ENCODE measurements at regions not wholly inside any gene's neighbourhood (a gene's known extent, or its start where the extent isn't known, plus 50 kb on each side); places are given as distances from the start of the nearest gene placed in this dataset.

GRCh38 chr6:2543321-2543720 lies 207.4 kb downstream of the MYLK4 start:
- no peaks in the 10 kb centered on the region for H3K36me3 ChIP-seq
- no peak overlapping the region for H3K4me3 ChIP-seq
- H3K9me3 ChIP-seq: no peaks in the 10 kb centered on the region
- WGBS, 2 donors (ENCODE audit: low coverage in 1 of 2): 78 to 90% methylated on average over 2 of the region's 2 CpGs
- H3K27ac ChIP-seq: no peak overlapping the region
- TF ChIP-seq POLR2A (IDR thresholded peaks at IDR 0.05) (no peak), POLR2AphosphoS5 (IDR thresholded peaks at IDR 0.05) (no peak), EP300 (IDR thresholded peaks at IDR 0.05) (no peak)
- TF ChIP-seq, protein P1, sequence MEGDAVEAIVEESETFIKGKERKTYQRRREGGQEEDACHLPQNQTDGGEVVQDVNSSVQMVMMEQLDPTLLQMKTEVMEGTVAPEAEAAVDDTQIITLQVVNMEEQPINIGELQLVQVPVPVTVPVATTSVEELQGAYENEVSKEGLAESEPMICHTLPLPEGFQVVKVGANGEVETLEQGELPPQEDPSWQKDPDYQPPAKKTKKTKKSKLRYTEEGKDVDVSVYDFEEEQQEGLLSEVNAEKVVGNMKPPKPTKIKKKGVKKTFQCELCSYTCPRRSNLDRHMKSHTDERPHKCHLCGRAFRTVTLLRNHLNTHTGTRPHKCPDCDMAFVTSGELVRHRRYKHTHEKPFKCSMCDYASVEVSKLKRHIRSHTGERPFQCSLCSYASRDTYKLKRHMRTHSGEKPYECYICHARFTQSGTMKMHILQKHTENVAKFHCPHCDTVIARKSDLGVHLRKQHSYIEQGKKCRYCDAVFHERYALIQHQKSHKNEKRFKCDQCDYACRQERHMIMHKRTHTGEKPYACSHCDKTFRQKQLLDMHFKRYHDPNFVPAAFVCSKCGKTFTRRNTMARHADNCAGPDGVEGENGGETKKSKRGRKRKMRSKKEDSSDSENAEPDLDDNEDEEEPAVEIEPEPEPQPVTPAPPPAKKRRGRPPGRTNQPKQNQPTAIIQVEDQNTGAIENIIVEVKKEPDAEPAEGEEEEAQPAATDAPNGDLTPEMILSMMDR (IDR thresholded peaks at IDR 0.05): no peak
- no peaks in the 10 kb centered on the region for H3K4me1 ChIP-seq
- H3K27me3 ChIP-seq: no peaks in the 10 kb centered on the region
- ATAC-seq: no peak

DNA sequence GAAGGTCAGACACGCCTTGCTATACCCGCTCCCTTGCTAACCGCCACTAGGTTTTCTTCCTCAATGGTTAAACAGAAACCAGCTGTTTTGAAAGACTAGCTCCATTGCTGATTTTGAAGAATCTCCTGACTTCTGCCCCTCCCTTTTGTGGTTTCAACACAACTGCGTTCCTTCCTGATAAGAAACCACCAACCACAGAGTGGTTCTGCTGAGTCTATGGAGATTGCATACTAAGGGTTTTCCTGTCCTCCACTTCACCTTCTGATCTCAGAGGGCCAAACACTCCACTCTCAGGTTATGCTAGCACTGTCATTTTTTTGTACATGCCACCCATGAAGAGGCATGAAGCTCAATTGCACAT lies 207.9 kb downstream of the MYLK4 start:
- WGBS, 2 donors (ENCODE audit: low coverage in 1 of 2): 60 to 82% methylated on average over 1 to 4 of the region's 4 CpGs
- no peaks in the 10 kb centered on the region for H3K36me3 ChIP-seq
- no peak overlapping the region for H3K27ac ChIP-seq
- H3K27me3 ChIP-seq: no peaks in the 10 kb centered on the region
- TF ChIP-seq, protein P1 (IDR thresholded peaks at IDR 0.05): no peak
- TF ChIP-seq POLR2A (IDR thresholded peaks at IDR 0.05) (no peak), EP300 (IDR thresholded peaks at IDR 0.05) (no peak), POLR2AphosphoS5 (IDR thresholded peaks at IDR 0.05) (no peak)
- no peak overlapping the region for H3K4me3 ChIP-seq
- no peaks in the 10 kb centered on the region for H3K9me3 ChIP-seq
- no peaks in the 10 kb centered on the region for H3K4me1 ChIP-seq
- no peak for ATAC-seq

- Histone ChIP-seq H3K27ac (no peak overlapping the region), H3K36me3 (no peaks in the 10 kb centered on the region)
Measured at GRCh38 chr6:2542101-2542857, 208.4 kb downstream of the MYLK4 start.

DNA sequence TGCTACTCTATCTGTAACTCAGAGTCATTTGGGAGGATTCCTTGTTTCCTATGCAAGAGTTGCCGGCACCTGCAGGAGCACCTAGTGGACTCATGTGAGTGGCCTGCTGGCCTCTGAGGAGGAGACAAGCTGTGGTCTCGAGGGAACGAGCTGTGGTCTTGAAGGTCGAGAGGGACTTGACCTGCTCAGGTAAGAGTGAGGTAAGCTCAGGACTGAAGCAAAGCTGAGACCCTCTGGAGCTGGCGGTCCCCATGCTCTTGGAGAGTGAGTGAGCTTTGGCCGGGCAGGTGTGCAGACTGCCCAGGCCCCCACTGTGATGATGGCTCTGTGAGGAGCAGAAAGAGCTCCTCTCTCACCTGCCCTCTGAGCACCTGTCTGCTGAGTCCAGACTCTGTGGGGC lies 214.3 kb downstream of the MYLK4 start:
- peaks cover 0 to 8% (median 0%) of the 10 kb centered on the region in 3 donors for H3K9me3 ChIP-seq
- H3K4me3 ChIP-seq: no peak overlapping the region
- H3K27ac ChIP-seq: no peak overlapping the region
- no peaks in the 10 kb centered on the region for H3K27me3 ChIP-seq
- TF ChIP-seq POLR2AphosphoS5 (IDR thresholded peaks at IDR 0.05): no peak
- no peak for TF ChIP-seq EP300 (IDR thresholded peaks at IDR 0.05)
- no peak for TF ChIP-seq POLR2A (IDR thresholded peaks at IDR 0.05)
- TF ChIP-seq, protein P1 (IDR thresholded peaks at IDR 0.05): no peak
- ATAC-seq: no peak
- H3K4me1 ChIP-seq: no peaks in the 10 kb centered on the region
- no CpG with 5 or more reads among the region's 6 CpGs for WGBS, 2 donors (ENCODE audit: low coverage in 1 of 2)
- no peaks in the 10 kb centered on the region for H3K36me3 ChIP-seq

More at GRCh38 chr6:2542101-2542857, 208.4 kb downstream of the MYLK4 start:
- H3K4me1 ChIP-seq: no peaks in the 10 kb centered on the region
- H3K27me3 ChIP-seq: no peaks in the 10 kb centered on the region
- WGBS, 2 donors (ENCODE audit: low coverage in 1 of 2): 74 to 91% methylated on average over 5 to 7 of the region's 8 CpGs
- no peak for TF ChIP-seq EP300 (IDR thresholded peaks at IDR 0.05)
- TF ChIP-seq, protein P1 (IDR thresholded peaks at IDR 0.05): no peak
- no peak for TF ChIP-seq POLR2AphosphoS5 (IDR thresholded peaks at IDR 0.05)
- TF ChIP-seq POLR2A (IDR thresholded peaks at IDR 0.05): no peak
- no peaks in the 10 kb centered on the region for H3K9me3 ChIP-seq
- no peak for ATAC-seq
- H3K4me3 ChIP-seq: no peak overlapping the region

DNA sequence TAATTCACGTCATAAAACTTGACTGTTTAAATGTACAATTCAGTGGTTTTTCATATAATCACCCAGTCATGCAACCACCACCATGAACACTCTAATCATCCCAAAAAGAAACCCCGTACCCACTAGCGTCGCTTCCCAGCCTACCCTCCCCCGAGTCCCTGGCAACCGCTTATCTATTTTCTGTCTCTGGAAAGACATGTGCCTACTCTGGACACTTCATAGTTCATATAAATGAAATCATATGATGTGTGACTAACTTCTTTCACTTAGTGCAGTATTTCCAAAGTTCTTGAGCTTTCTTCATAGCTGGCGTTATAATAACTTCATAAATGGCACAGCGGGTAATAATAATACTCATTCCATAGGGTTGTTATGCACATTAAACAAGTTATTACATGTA lies 215.2 kb downstream of the MYLK4 start:
- no peak overlapping the region for H3K4me3 ChIP-seq
- WGBS, 2 donors (ENCODE audit: low coverage in 1 of 2): 82 to 83% methylated on average over 8 of the region's 8 CpGs
- H3K36me3 ChIP-seq: no peaks in the 10 kb centered on the region
- H3K9me3 ChIP-seq: peaks cover 0 to 8% (median 0%) of the 10 kb centered on the region in 3 donors
- H3K27ac ChIP-seq: no peak overlapping the region
- ATAC-seq: no peak
- H3K27me3 ChIP-seq: no peaks in the 10 kb centered on the region
- no peaks in the 10 kb centered on the region for H3K4me1 ChIP-seq
- no peak for TF ChIP-seq POLR2AphosphoS5 (IDR thresholded peaks at IDR 0.05)
- TF ChIP-seq POLR2A (IDR thresholded peaks at IDR 0.05): no peak
- TF ChIP-seq, protein P1 (IDR thresholded peaks at IDR 0.05): no peak
- TF ChIP-seq EP300 (IDR thresholded peaks at IDR 0.05): no peak

All from gastroesophageal sphincter (tissue), 4 donors.